Superior temporal gyrus (tissue), 1 donor: ENCODE measurements at regions not wholly inside any gene's neighbourhood (a gene's known extent, or its start where the extent isn't known, plus 50 kb on each side); places are given as distances from the start of the nearest gene placed in this dataset.
"Not testable (repeated sequence)": the region's sequence is repeated elsewhere in the genome, so short reads cannot be mapped to it uniquely, and the experiment has no call there.

Experiments used
- DNase-seq: peaks from one replicate; pipeline ENCODE4 v3.0.0-alpha.2; 2016; ENCODE audit errors: extremely low spot score

- no peak for DNase-seq
Measured at GRCh38 chr10:28859791-28860190, 182.5 kb downstream of the BAMBI start.

GRCh38 chr10:28862219-28862618 lies 184.9 kb downstream of the BAMBI start:
- no peak for DNase-seq

- no peak for DNase-seq
Measured at GRCh38 chr10:28869606-28870201, 192.4 kb downstream of the BAMBI start.

GRCh38 chr10:28871665-28872064 lies 194.3 kb downstream of the BAMBI start:
- DNase-seq, result no peak

- no peak for DNase-seq
Measured at GRCh38 chr10:28872587-28873165, 195.4 kb downstream of the BAMBI start.

GRCh38 chr10:28873540-28873939 lies 196.2 kb downstream of the BAMBI start:
- DNase-seq, result no peak

GRCh38 chr10:28874210-28874609 lies 196.9 kb downstream of the BAMBI start:
- no peak for DNase-seq

GRCh38 chr10:28875549-28876081 lies 198.3 kb downstream of the BAMBI start:
- DNase-seq, result peak; percentile 22

- DNase-seq, result peak; percentile 67
Measured at GRCh38 chr10:28878236-28878970, 201.1 kb downstream of the BAMBI start.

GRCh38 chr10:28879246-28879645 lies 201.9 kb downstream of the BAMBI start:
- DNase-seq, result no peak

GRCh38 chr10:28879875-28880682 lies 202.8 kb downstream of the BAMBI start:
- no peak for DNase-seq

- DNase-seq, result no peak
Measured at GRCh38 chr10:28880683-28880950, 203.3 kb downstream of the BAMBI start.

GRCh38 chr10:28881171-28881882 lies 204.0 kb downstream of the BAMBI start:
- no peak for DNase-seq

- DNase-seq, result no peak
Measured at GRCh38 chr10:28883741-28884423, 206.6 kb downstream of the BAMBI start.

GRCh38 chr10:28890121-28890950 lies 213.0 kb downstream of the BAMBI start:
- no peak for DNase-seq

- DNase-seq, result no peak
Measured at GRCh38 chr10:28891058-28891713, 213.9 kb downstream of the BAMBI start.

- no peak for DNase-seq
Measured at GRCh38 chr10:28892818-28893547, 215.7 kb downstream of the BAMBI start.

GRCh38 chr10:28894146-28894545 lies 216.8 kb downstream of the BAMBI start:
- no peak for DNase-seq

GRCh38 chr10:28895671-28896070 lies 218.3 kb downstream of the BAMBI start:
- not testable (repeated sequence) for DNase-seq
